OCI-LY7 (cell line): ENCODE measurements at regions not wholly inside any gene's neighbourhood (a gene's known extent, or its start where the extent isn't known, plus 50 kb on each side); places are given as distances from the start of the nearest gene placed in this dataset.

Experiments used
- BruUV-seq: library from RNA; stranded (reverse); fragments of 400-500 nt; replicated peaks from 2 replicates; lab custom pipeline; 2021; lab: Mats Ljungman, UMichigan
- CTCF ChIA-PET: fragments of 300-600 bp; sonication (Branson Sonifier 250); formaldehyde crosslinking; loops from one replicate; lab custom pipeline; 2022; ENCODE audit warnings: antibody characterized with exemption; ENCODE audit not compliant: unreplicated experiment; lab: Charles Lee
- POLR2A ChIA-PET: fragments of 300-600 bp; sonication (Branson Sonifier 250); formaldehyde crosslinking; loops from one replicate; lab custom pipeline; 2022; ENCODE audit warnings: antibody characterized with exemption; lab: Charles Lee
- DNase-seq: peaks from one replicate; pipeline ENCODE4 v3.0.0-alpha.2; 2015; ENCODE audit warnings: low spot score
- H2AFZ ChIP-seq: fragments of 200-600 bp; sonication (generic), shearing (Covaris generic); 2 replicates; pipeline ENCODE4 v1.6.1; 2014; ENCODE audit warnings: mild to moderate bottlenecking, antibody characterized with exemption, low read length, moderate library complexity
- H3K27ac ChIP-seq: fragments of 200-600 bp; sonication (generic); 2 replicates; pipeline ENCODE4 v1.5.1; 2014; ENCODE audit warnings: mixed run types, low read depth, mild to moderate bottlenecking, moderate library complexity, low read length, inconsistent platforms; ENCODE audit not compliant: poor library complexity, severe bottlenecking
- H3K36me3 ChIP-seq: fragments of 200-600 bp; sonication (generic); 2 replicates; pipeline ENCODE4 v1.6.1; 2014; ENCODE audit warnings: mild to moderate bottlenecking, antibody characterized with exemption, low read length, moderate library complexity, mixed read lengths; ENCODE audit not compliant: insufficient read depth
- H3K4me1 ChIP-seq: fragments of 200-600 bp; sonication (generic); 2 replicates; pipeline ENCODE4 v1.5.1; 2014; ENCODE audit warnings: mild to moderate bottlenecking, low read length; ENCODE audit not compliant: insufficient read depth, poor library complexity, severe bottlenecking
- H3K4me2 ChIP-seq: fragments of 200-600 bp; sonication (generic); 2 replicates; pipeline ENCODE4 v1.6.1; 2014; ENCODE audit warnings: mild to moderate bottlenecking, low read length
- H3K4me3 ChIP-seq: fragments of 200-600 bp; sonication (generic); 2 replicates; pipeline ENCODE4 v1.5.1; 2014; ENCODE audit warnings: mild to moderate bottlenecking, low read depth, low read length; ENCODE audit not compliant: poor library complexity, severe bottlenecking
- H3K79me2 ChIP-seq: fragments of 200-600 bp; sonication (generic); 2 replicates; pipeline ENCODE4 v1.6.1; 2016; ENCODE audit warnings: low read depth, mild to moderate bottlenecking, low read length, moderate library complexity, mixed read lengths; ENCODE audit not compliant: insufficient read depth
- H3K9me2 ChIP-seq: fragments of 200-600 bp; sonication (generic); 2 replicates; pipeline ENCODE4 v1.6.1; 2016; ENCODE audit warnings: mild to moderate bottlenecking, low read length, mixed read lengths; ENCODE audit not compliant: insufficient read depth
- H3K9me3 ChIP-seq: fragments of 200-600 bp; sonication (generic); 2 replicates; pipeline ENCODE4 v1.6.1; 2014; ENCODE audit warnings: mild to moderate bottlenecking, mixed run types, low read length, mixed read lengths
- H4K20me1 ChIP-seq: fragments of 200-600 bp; sonication (generic); 2 replicates; pipeline ENCODE4 v1.6.1; 2014; ENCODE audit warnings: mild to moderate bottlenecking, antibody characterized with exemption, low read length, moderate library complexity, mixed read lengths; ENCODE audit not compliant: insufficient read depth
- CTCF ChIP-seq: fragments of 200-600 bp; sonication (generic); conservative IDR thresholded peaks from 2 replicates; pipeline ENCODE4 v1.5.1; 2014; ENCODE audit warnings: mild to moderate bottlenecking, antibody characterized with exemption, low read length, moderate library complexity, mixed read lengths
- EZH2phosphoT487 ChIP-seq: fragments of 200-600 bp; sonication (generic); IDR thresholded peaks from 2 replicates; pipeline ENCODE4 v1.6.1; 2018; ENCODE audit warnings: low read depth, borderline replicate concordance, mild to moderate bottlenecking, mixed run types, antibody characterized with exemption, low read length, moderate library complexity, mixed read lengths
- intact Hi-C: fragments of 100-400 bp; cut with micrococcal nuclease; formaldehyde crosslinking; loops from one replicate; pipeline ENCODE4 v1.10.0; 2022; ENCODE audit not compliant: unreplicated experiment

- H3K4me1 ChIP-seq = no peaks in the 10 kb centered on the region
- intact Hi-C loops = no loop called here
- H4K20me1 ChIP-seq = no peaks in the 10 kb centered on the region
- POLR2A ChIA-PET = no interaction called here
- BruUV-seq = no TSS peak
- H3K4me2 ChIP-seq = no peak overlapping the region
- H3K79me2 ChIP-seq = no peaks in the 10 kb centered on the region
- TF ChIP-seq CTCF (no peak), EZH2phosphoT487 (no peak)
- no peak overlapping the region for H3K4me3 ChIP-seq
- no peak overlapping the region for H3K27ac ChIP-seq
- no peak for DNase-seq
- CTCF ChIA-PET = no interaction called here
- H2AFZ ChIP-seq = no peak overlapping the region
- H3K36me3 ChIP-seq = no peaks in the 10 kb centered on the region
- H3K9me2 ChIP-seq = no peaks in the 10 kb centered on the region
- no peaks in the 10 kb centered on the region for H3K9me3 ChIP-seq
Observed at GRCh38 chr18:73724958-73725357, 422.7 kb downstream of the FBXO15 start.

GRCh38 chr18:73719611-73720010 lies 428.0 kb downstream of the FBXO15 start:
- intact Hi-C loops = no loop called here
- H3K27ac ChIP-seq = no peak overlapping the region
- BruUV-seq = no TSS peak
- H3K9me3 ChIP-seq = no peaks in the 10 kb centered on the region
- H3K36me3 ChIP-seq = no peaks in the 10 kb centered on the region
- H4K20me1 ChIP-seq = no peaks in the 10 kb centered on the region
- no peaks in the 10 kb centered on the region for H3K79me2 ChIP-seq
- no peak for DNase-seq
- H2AFZ ChIP-seq = no peak overlapping the region
- no peaks in the 10 kb centered on the region for H3K4me1 ChIP-seq
- TF ChIP-seq EZH2phosphoT487 = no peak
- TF ChIP-seq CTCF = no peak
- POLR2A ChIA-PET = no interaction called here
- CTCF ChIA-PET = no interaction called here
- no peak overlapping the region for H3K4me2 ChIP-seq
- no peak overlapping the region for H3K4me3 ChIP-seq
- H3K9me2 ChIP-seq = no peaks in the 10 kb centered on the region

GRCh38 chr18:73717570-73717969 lies 430.1 kb downstream of the FBXO15 start:
- no TSS peak for BruUV-seq
- Histone ChIP-seq H3K27ac (no peak overlapping the region), H3K4me3 (no peak overlapping the region), H2AFZ (no peak overlapping the region), H3K36me3 (no peaks in the 10 kb centered on the region), H3K4me2 (no peak overlapping the region), H3K9me2 (no peaks in the 10 kb centered on the region), H3K79me2 (no peaks in the 10 kb centered on the region), H4K20me1 (no peaks in the 10 kb centered on the region), H3K9me3 (no peaks in the 10 kb centered on the region), H3K4me1 (no peaks in the 10 kb centered on the region)
- ChIA-PET CTCF (no interaction called here), POLR2A (no interaction called here)
- no peak for DNase-seq
- TF ChIP-seq EZH2phosphoT487 (no peak), CTCF (no peak)
- intact Hi-C loops = no loop called here
